Mammary epithelial cell (primary cell): ENCODE measurements at regions not wholly inside any gene's neighbourhood (a gene's known extent, or its start where the extent isn't known, plus 50 kb on each side); places are given as distances from the start of the nearest gene placed in this dataset.

Source experiments
- CTCF ChIP-seq, 2 donors: IDR thresholded peaks in 1 of 2; conservative IDR thresholded peaks in 1 of 2; 2 replicates each; pipeline ENCODE4 v1.5.1; 2011 to 2012; ENCODE audit warnings: inconsistent platforms in 2 of 2, low read length in 2 of 2, mild to moderate bottlenecking in 2 of 2, control low read depth in 1 of 2, low read depth in 1 of 2; ENCODE audit not compliant: insufficient read depth in 1 of 2; ENCODE audit errors: extremely low read depth in 1 of 2
- EZH2 ChIP-seq: IDR thresholded peaks from 2 replicates; pipeline ENCODE4 v1.6.1; 2012; ENCODE audit warnings: low read length, inconsistent platforms, borderline replicate concordance

- TF ChIP-seq EZH2 (no peak), CTCF (conservative IDR thresholded peaks at IDR 0.05 in 1 of 2, IDR thresholded peaks at IDR 0.05 in 1 of 2; ENCODE audit: extremely low read depth in 1 of 2, insufficient read depth in 1 of 2, low read depth in 1 of 2, low read length in 2 of 2) (no peak)
Measured at GRCh38 chr5:166211640-166212039, 2079.8 kb upstream of the WWC1 start.
